ENCODE measurements at regions not wholly inside any gene's neighbourhood (a gene's known extent, or its start where the extent isn't known, plus 50 kb on each side); places are given as distances from the start of the nearest gene placed in this dataset.

DNA sequence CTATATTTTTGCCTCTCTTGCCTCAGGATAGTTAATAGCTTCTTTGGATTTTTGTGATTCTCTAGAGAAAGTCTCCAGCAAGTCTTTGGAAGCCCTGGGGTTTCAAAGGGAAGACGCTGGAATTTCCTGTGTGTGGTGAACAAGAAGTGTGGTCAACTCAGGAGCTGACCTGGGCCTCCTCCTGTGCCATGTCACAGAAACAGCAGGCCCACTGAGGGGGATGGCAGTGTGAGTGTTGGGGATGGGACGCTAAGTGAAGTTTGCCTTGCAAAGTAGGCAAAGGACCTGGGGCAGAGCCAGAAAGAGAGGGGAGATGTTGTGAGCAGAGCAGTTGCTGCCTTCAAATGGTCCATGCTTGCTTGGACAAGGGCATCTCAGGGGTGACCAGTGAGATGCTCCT is 226.3 kb downstream of the DMRT2 start:
- no peak overlapping the region for H3K4me3 ChIP-seq (replicated peaks; ENCODE audit: low read depth, low read length)
- no peak for DNase-seq (ENCODE audit: extremely low read depth, low read depth)
- TF ChIP-seq, protein P1, sequence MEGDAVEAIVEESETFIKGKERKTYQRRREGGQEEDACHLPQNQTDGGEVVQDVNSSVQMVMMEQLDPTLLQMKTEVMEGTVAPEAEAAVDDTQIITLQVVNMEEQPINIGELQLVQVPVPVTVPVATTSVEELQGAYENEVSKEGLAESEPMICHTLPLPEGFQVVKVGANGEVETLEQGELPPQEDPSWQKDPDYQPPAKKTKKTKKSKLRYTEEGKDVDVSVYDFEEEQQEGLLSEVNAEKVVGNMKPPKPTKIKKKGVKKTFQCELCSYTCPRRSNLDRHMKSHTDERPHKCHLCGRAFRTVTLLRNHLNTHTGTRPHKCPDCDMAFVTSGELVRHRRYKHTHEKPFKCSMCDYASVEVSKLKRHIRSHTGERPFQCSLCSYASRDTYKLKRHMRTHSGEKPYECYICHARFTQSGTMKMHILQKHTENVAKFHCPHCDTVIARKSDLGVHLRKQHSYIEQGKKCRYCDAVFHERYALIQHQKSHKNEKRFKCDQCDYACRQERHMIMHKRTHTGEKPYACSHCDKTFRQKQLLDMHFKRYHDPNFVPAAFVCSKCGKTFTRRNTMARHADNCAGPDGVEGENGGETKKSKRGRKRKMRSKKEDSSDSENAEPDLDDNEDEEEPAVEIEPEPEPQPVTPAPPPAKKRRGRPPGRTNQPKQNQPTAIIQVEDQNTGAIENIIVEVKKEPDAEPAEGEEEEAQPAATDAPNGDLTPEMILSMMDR (IDR thresholded peaks at IDR 0.05; ENCODE audit: low read depth, low read length, missing control alignments): no peak

DNA sequence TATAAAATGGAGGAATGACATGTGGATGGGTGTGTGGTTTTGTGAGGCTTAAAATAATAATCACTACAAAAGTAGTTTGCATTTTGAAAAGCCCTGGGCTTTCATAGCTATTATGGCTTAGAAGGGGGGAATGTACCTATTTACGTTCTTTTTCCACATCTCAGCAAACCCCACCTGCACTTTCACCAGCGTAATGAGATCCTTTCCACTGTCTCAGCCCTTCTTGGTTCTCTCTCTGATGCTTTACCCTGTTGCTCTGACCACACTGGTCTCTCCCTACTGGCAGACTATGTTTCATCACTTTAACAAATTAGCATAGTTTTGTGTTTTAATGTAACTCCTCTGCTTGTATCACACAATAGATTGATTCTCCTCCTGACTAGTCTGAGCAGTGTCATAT is 234.6 kb downstream of the DMRT2 start:
- H3K4me3 ChIP-seq (replicated peaks; ENCODE audit: low read depth, low read length): no peak overlapping the region
- TF ChIP-seq, protein P1 (IDR thresholded peaks at IDR 0.05; ENCODE audit: low read depth, low read length, missing control alignments): no peak
- DNase-seq (ENCODE audit: extremely low read depth, low read depth): no peak

DNA sequence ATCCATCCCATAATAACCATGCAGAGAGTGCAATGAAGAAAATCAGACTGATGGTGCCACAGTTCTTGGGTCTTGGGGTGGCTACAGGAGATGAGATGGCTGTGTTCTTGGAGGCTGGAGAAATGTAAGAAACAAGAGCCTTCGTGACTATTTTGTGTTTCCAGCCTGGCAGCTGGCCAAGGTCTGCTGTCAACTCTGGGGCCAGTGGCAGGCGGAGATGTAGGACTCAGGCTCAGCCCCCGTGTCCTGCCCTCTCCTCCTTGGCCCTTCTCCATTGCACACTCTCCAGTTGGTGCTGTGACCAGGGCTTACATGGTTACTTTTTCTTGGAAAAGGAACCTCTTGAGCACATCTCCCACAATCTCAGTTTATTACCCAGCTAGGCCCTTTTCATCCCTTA is 235.4 kb downstream of the DMRT2 start:
- no peak for DNase-seq (ENCODE audit: extremely low read depth, low read depth)
- TF ChIP-seq, protein P1 (IDR thresholded peaks at IDR 0.05; ENCODE audit: low read depth, low read length, missing control alignments): no peak
- no peak overlapping the region for H3K4me3 ChIP-seq (replicated peaks; ENCODE audit: low read depth, low read length)

DNA sequence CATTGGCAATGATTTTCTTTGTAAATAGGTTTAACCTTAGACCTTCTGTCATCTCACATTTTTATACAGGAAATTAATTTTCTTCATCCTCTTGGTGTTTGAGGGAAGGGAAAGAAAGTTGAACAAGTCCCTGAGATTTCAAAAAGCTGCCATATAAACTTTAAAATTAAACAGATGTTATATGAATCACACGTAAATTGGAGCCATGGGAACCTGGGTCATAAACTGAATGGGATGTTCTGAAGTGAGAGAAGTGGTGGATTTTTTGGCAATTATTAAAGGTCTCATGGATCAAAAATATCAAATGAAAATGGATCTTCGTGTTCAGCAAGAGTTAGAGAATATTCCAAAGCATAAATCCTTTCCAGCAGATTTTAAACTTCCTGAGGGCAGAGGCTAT is 242.2 kb downstream of the DMRT2 start:
- no peak overlapping the region for H3K4me3 ChIP-seq (replicated peaks; ENCODE audit: low read depth, low read length)
- TF ChIP-seq, protein P1 (IDR thresholded peaks at IDR 0.05; ENCODE audit: low read depth, low read length, missing control alignments): no peak
- no peak for DNase-seq (ENCODE audit: extremely low read depth, low read depth)

DNA sequence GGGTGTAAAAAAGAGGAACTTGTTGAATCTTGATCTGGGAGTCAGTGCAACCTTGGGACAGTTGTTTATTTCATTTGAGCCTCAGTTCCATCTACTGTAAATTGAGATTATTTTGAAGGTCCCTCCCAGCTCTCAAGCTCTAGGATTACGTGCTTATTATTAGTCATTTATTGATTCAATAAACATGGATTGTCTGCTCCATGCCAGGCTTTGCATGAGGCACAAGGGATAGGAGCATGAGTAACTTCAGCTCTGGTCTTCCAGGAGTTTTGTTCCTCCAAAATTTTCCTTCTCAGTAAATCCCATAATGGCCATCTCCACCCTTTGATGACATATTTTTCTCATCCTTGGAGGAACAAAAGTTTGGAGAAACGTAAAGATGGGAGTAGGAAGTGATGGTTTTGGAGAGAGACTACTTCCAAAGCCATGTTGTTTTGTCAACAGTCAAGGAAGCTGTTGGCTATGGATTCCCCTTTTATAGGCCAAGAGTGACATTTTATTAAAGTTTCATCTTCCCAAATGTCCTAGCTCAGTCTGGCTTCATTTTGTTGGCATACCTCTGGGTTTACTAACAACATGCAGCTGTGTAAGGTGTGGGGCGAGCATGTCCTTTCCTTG is 244.6 kb downstream of the DMRT2 start:
- DNase-seq (ENCODE audit: extremely low read depth, low read depth): no peak
- no peak overlapping the region for H3K4me3 ChIP-seq (replicated peaks; ENCODE audit: low read depth, low read length)
- TF ChIP-seq, protein P1 (IDR thresholded peaks at IDR 0.05; ENCODE audit: low read depth, low read length, missing control alignments): no peak

DNA sequence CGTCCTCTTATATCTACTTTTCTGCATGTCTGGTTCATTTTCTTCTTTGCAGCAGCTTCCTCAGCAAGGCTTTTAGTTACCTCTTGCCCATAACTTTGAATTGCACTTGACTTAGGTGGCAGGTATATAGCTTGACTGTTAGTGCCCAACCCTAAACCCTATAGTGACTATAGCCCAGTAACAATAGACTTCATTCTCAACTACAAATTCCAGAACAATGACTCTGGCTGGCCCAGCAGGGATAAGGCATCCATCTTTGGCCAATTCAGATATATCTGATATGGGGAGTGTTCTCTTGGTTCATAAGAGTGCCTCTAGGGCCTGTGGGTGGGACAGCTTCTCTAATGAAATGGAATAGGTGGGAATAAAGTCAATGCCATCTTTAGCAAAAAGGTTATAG is 246.2 kb downstream of the DMRT2 start:
- no peak for DNase-seq (ENCODE audit: extremely low read depth, low read depth)
- TF ChIP-seq, protein P1 (IDR thresholded peaks at IDR 0.05; ENCODE audit: low read depth, low read length, missing control alignments): no peak
- no peak overlapping the region for H3K4me3 ChIP-seq (replicated peaks; ENCODE audit: low read depth, low read length)

DNA sequence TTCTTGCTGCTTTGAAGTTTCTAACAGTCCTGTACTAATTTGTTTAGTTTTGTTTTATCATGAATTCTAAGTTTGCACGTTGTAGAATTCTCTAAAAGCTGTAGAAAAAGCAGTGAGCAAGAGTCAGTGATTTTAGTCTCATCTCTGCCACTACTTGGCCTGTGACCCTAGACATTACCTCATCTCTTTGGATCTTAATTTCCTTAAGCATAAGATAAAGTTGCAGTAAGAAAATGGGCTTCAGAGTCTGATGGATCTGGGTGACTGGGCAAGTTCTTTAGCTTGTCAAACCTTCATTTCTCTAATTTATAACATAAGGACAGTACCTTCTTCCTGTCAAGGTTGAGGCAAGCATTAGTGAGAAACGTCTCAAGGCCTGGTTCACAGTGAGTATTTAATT is 247.9 kb downstream of the DMRT2 start:
- DNase-seq (ENCODE audit: extremely low read depth, low read depth): no peak
- no peak overlapping the region for H3K4me3 ChIP-seq (replicated peaks; ENCODE audit: low read depth, low read length)
- TF ChIP-seq, protein P1 (IDR thresholded peaks at IDR 0.05; ENCODE audit: low read depth, low read length, missing control alignments): no peak
